GM23248 (cell line): ENCODE measurements at regions not wholly inside any gene's neighbourhood (a gene's known extent, or its start where the extent isn't known, plus 50 kb on each side); places are given as distances from the start of the nearest gene placed in this dataset.

ENCODE experiments used
- DNase-seq: peaks from one replicate; pipeline ENCODE4 v3.0.0-alpha.2; 2015
- H2AFZ ChIP-seq: fragments of 200-600 bp; sonication (generic); 2 replicates; pipeline ENCODE4 v1.6.1; 2016; ENCODE audit warnings: antibody characterized with exemption
- H3F3A ChIP-seq: fragments of 200-600 bp; sonication (generic); 2 replicates; pipeline ENCODE4 v1.6.1; 2016; ENCODE audit warnings: mild to moderate bottlenecking, antibody characterized with exemption, mixed run types; ENCODE audit not compliant: insufficient read depth
- H3K27ac ChIP-seq: fragments of 200-600 bp; sonication (generic); 2 replicates; pipeline ENCODE4 v1.5.1; 2016; ENCODE audit warnings: mild to moderate bottlenecking
- H3K27me3 ChIP-seq: fragments of 200-600 bp; sonication (generic); replicated peaks from 2 replicates; pipeline ENCODE4 v1.6.1; 2016; ENCODE audit warnings: mild to moderate bottlenecking; ENCODE audit not compliant: insufficient read depth
- H3K36me3 ChIP-seq: fragments of 200-600 bp; sonication (generic); 2 replicates; pipeline ENCODE4 v1.6.1; 2016; ENCODE audit warnings: low read depth, mild to moderate bottlenecking
- H3K4me1 ChIP-seq: fragments of 200-600 bp; sonication (generic); 2 replicates; pipeline ENCODE4 v1.6.1; 2016; ENCODE audit warnings: mild to moderate bottlenecking; ENCODE audit not compliant: insufficient read depth
- H3K4me2 ChIP-seq: fragments of 200-600 bp; sonication (generic); one replicate; pipeline ENCODE4 v1.6.1; 2016; ENCODE audit warnings: mild to moderate bottlenecking; ENCODE audit not compliant: unreplicated experiment
- H3K4me3 ChIP-seq: fragments of 200-600 bp; sonication (generic); 2 replicates; pipeline ENCODE4 v1.5.1; 2016; ENCODE audit warnings: mild to moderate bottlenecking
- H3K79me2 ChIP-seq: fragments of 200-600 bp; sonication (generic); 2 replicates; pipeline ENCODE4 v1.6.1; 2016; ENCODE audit warnings: mild to moderate bottlenecking; ENCODE audit not compliant: insufficient read depth
- H3K9ac ChIP-seq: fragments of 200-600 bp; sonication (generic); 2 replicates; pipeline ENCODE4 v1.6.1; 2016; ENCODE audit warnings: mild to moderate bottlenecking
- H3K9me2 ChIP-seq: fragments of 200-600 bp; sonication (generic); 2 replicates; pipeline ENCODE4 v1.6.1; 2016; ENCODE audit warnings: mixed run types, mild to moderate bottlenecking, moderate library complexity; ENCODE audit not compliant: insufficient read depth
- H3K9me3 ChIP-seq: fragments of 200-600 bp; sonication (generic); one replicate; pipeline ENCODE4 v1.6.1; 2017; ENCODE audit warnings: low read depth
- H4K20me1 ChIP-seq: fragments of 200-600 bp; sonication (generic); 2 replicates; pipeline ENCODE4 v1.6.0; 2016; ENCODE audit not compliant: insufficient read depth
- EZH2 ChIP-seq: fragments of 200-600 bp; sonication (generic); IDR thresholded peaks from 2 replicates; pipeline ENCODE4 v1.6.1; 2018; ENCODE audit warnings: antibody characterized with exemption, mild to moderate bottlenecking; ENCODE audit not compliant: insufficient read depth, poor library complexity, severe bottlenecking
- EZH2phosphoT487 ChIP-seq: fragments of 200-600 bp; sonication (generic); IDR thresholded peaks from 2 replicates; pipeline ENCODE4 v1.6.1; 2018; ENCODE audit warnings: antibody characterized with exemption, moderate library complexity, mild to moderate bottlenecking, low read depth; ENCODE audit not compliant: insufficient read depth
- WGBS, 2 experiments: methylation state at CpG; one replicate each; pipeline ENCODE4 v1.1.6; 2015 to 2017; ENCODE audit warnings: low lambda C conversion rate in 2 of 2, low coverage in 1 of 2; ENCODE audit errors: missing lambda C conversion rate in 2 of 2; 5-methylcytosine and 5-hydroxymethylcytosine counted together
- in situ Hi-C: fragments of 300-500 bp; cut with MboI; formaldehyde crosslinking; loops from 2 replicates; pipeline ENCODE4 v1.15.0; 2020

DNA sequence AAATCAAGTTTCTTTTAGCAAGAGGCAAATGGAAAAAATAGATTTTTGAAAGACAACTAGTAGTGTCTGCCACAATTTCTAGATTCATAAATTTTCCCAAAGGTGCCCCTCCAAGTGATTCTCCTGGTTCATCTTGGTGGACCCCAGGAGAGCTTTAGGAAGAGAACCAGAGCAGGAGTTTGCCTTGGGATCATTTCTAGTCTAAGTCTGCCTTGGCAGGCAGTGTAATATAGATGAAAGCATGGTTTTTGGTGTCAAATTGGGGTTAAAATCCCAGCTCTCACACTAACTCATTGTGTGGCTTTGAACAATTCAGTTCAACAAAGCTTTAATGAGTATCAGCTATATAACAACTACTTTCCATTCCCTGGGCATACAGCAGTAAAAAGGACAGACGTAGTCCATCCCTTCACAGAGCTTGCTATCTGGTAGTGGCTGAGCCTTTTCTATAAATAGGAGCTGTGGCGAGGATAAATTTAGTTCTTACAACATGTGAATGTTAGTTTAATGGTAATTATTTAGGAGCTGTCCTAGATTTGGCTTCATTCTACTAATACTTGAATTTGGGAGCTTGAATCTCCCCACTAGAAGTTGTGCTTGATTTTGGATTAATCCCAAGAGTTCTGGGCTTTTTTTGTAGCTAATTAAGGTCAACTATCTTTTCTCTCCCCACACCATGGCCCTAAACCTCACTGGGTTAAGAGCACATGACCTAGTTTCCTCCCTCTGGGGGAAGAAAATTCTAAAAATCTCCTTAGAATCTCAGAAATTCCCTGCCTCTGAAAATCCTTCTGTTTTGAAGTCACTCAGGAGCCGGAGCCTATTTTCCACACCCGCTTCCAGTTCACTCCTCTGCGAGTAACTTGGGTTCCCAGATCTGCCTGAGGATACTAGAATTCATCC lies 197.8 kb downstream of the PCSK1 start:
- Histone ChIP-seq H3K27me3 (no peaks in the 10 kb centered on the region), H3K36me3 (no peaks in the 10 kb centered on the region), H4K20me1 (no peaks in the 10 kb centered on the region), H2AFZ (peak overlapping the region; percentile 26), H3K9me2 (no peaks in the 10 kb centered on the region), H3F3A (peaks cover 9% of the 10 kb centered on the region; the same call in 1 of the 2 replicates), H3K9ac (no peak overlapping the region), H3K9me3 (no peaks in the 10 kb centered on the region), H3K4me2 (no peak overlapping the region), H3K4me3 (no peak overlapping the region), H3K79me2 (no peaks in the 10 kb centered on the region), H3K27ac (peak overlapping the region; percentile 14), H3K4me1 (peaks cover 14% of the 10 kb centered on the region)
- no peak for DNase-seq
- in situ Hi-C loops = no loop called here
- TF ChIP-seq EZH2 (no peak), EZH2phosphoT487 (no peak)
- 88 to 91% methylated on average over 5 of the region's 5 CpGs for WGBS, 2 experiments

DNA sequence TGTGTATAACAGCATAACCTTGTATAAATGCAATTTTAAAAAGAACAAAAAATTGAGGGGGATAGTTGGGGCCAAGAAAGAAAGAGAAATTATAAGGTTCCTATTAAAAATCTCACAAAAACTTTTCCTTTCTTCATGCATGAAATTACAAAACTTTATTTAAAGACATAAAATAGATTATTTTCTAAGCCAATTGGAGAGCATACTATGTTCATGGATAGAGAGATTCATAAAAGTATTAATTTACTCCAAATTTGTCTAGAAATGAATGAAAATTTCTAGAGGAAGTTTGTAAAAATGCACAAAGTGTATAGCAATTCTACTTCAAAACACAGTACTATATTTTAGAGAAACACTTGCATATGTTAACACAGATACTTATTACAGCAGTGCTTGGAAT lies 200.4 kb downstream of the PCSK1 start:
- Histone ChIP-seq H3K9me2 (no peaks in the 10 kb centered on the region), H3K4me1 (peaks cover 32% of the 10 kb centered on the region), H3K79me2 (no peaks in the 10 kb centered on the region), H3K36me3 (no peaks in the 10 kb centered on the region), H3F3A (peaks cover 26% of the 10 kb centered on the region), H3K9ac (no peak overlapping the region), H3K4me3 (no peak overlapping the region), H4K20me1 (no peaks in the 10 kb centered on the region), H3K9me3 (no peaks in the 10 kb centered on the region), H3K27ac (no peak overlapping the region), H2AFZ (no peak overlapping the region), H3K27me3 (no peaks in the 10 kb centered on the region), H3K4me2 (no peak overlapping the region)
- no peak for DNase-seq
- TF ChIP-seq EZH2phosphoT487 (no peak), EZH2 (no peak)
- in situ Hi-C loops = no loop called here

DNA sequence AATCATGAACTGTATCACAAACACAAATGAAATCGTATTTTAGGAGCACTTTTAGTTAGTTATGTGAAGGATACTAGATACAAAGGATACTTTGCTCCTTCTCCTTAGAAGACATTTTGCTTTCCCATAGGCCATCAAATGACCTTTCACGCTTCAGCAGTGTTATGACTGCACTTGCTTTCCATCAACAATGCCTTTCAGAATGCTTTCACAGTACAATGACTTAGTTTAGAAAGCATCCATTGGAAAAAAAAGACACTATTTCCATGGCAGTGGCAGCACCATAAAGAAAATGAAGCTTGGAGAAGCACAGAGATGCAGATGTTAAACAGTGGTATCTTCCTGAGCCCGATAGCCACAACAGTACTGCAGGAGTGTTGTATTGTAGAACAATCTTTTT lies 203.9 kb downstream of the PCSK1 start:
- Histone ChIP-seq H3K27ac (no peak overlapping the region), H3F3A (peaks cover 34% of the 10 kb centered on the region), H3K79me2 (peaks cover 14% of the 10 kb centered on the region), H3K4me1 (peaks cover 36% of the 10 kb centered on the region), H2AFZ (no peak overlapping the region), H3K9ac (no peak overlapping the region), H3K27me3 (no peaks in the 10 kb centered on the region), H3K36me3 (no peaks in the 10 kb centered on the region), H3K4me3 (no peak overlapping the region), H3K9me3 (no peaks in the 10 kb centered on the region), H3K9me2 (no peaks in the 10 kb centered on the region), H3K4me2 (no peak overlapping the region), H4K20me1 (no peaks in the 10 kb centered on the region)
- in situ Hi-C loops = no loop called here
- no peak for DNase-seq
- no peak for TF ChIP-seq EZH2
- no peak for TF ChIP-seq EZH2phosphoT487
- 97 to 99% methylated on average over 3 of the region's 3 CpGs for WGBS, 2 experiments

DNA sequence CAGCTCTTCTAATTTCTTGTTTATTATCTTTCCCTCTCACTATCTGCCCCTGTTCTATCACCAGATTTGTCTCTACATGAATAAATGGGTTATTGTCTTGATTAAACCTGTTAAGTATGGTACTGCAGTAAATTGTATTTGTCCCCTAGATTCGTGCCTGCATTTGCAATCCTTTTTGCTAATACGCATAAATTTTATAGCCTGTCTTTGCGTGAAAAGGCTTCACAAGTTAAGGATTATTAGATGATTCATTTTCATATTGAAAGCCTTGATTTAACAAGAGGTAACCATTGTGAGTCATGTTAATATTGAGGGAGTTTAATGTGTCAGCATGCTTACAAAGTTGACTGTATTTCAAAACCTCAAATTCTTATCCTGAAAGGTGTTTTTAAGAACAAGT lies 204.6 kb downstream of the PCSK1 start:
- peak; percentile 70 for DNase-seq
- TF ChIP-seq EZH2phosphoT487 = no peak
- TF ChIP-seq EZH2 = no peak
- H3K27ac ChIP-seq = peak overlapping the region; percentile 81

DNA sequence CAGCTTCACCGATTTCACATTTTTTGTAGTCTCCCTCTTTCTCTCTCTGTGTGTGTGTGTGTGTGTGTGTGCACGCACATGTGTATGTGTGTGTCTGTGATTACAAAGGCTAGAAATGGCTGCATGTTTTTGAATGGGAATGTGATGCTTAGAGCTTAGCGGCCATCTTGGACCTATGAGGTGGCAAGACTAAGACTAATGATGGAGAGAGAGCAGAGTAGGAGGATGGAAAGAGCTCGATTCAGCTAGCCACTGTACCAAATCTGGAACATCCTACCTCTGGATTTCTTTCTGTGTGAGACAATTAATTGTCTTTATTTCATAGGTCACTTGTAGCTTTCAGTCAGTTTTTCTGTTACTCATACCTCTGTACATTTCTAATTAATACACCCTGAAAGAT lies 205.1 kb downstream of the PCSK1 start:
- Histone ChIP-seq H3K27ac (peak overlapping the region; percentile 81), H3K4me2 (no peak overlapping the region), H3K9me3 (no peaks in the 10 kb centered on the region), H3K79me2 (peaks cover 14% of the 10 kb centered on the region), H3F3A (peaks cover 34% of the 10 kb centered on the region), H2AFZ (no peak overlapping the region), H3K4me3 (no peak overlapping the region), H4K20me1 (no peaks in the 10 kb centered on the region), H3K9me2 (no peaks in the 10 kb centered on the region), H3K4me1 (peaks cover 36% of the 10 kb centered on the region), H3K9ac (peak overlapping the region; percentile 48; the same call in 1 of the 2 replicates), H3K27me3 (no peaks in the 10 kb centered on the region), H3K36me3 (no peaks in the 10 kb centered on the region)
- TF ChIP-seq EZH2phosphoT487 (no peak), EZH2 (no peak)
- no peak for DNase-seq
- in situ Hi-C loops = no loop called here
- WGBS, 2 experiments = 83 to 86% methylated on average over 4 of the region's 4 CpGs

More for the DNA sequence above, 204.6 kb downstream of the PCSK1 start:
- Histone ChIP-seq H3K9ac (no peak overlapping the region), H2AFZ (no peak overlapping the region), H3K4me2 (peak overlapping the region; percentile 13), H3K9me3 (no peaks in the 10 kb centered on the region), H3K9me2 (no peaks in the 10 kb centered on the region), H3K4me1 (peaks cover 36% of the 10 kb centered on the region), H3K4me3 (no peak overlapping the region), H3K27me3 (no peaks in the 10 kb centered on the region), H4K20me1 (no peaks in the 10 kb centered on the region), H3K79me2 (peaks cover 14% of the 10 kb centered on the region), H3F3A (peaks cover 34% of the 10 kb centered on the region), H3K36me3 (no peaks in the 10 kb centered on the region)
- in situ Hi-C loops = no loop called here
- 51 to 61% methylated on average over 3 of the region's 3 CpGs for WGBS, 2 experiments
